ENCODE measurements at regions not wholly inside any gene's neighbourhood (a gene's known extent, or its start where the extent isn't known, plus 50 kb on each side); places are given as distances from the start of the nearest gene placed in this dataset.

DNA sequence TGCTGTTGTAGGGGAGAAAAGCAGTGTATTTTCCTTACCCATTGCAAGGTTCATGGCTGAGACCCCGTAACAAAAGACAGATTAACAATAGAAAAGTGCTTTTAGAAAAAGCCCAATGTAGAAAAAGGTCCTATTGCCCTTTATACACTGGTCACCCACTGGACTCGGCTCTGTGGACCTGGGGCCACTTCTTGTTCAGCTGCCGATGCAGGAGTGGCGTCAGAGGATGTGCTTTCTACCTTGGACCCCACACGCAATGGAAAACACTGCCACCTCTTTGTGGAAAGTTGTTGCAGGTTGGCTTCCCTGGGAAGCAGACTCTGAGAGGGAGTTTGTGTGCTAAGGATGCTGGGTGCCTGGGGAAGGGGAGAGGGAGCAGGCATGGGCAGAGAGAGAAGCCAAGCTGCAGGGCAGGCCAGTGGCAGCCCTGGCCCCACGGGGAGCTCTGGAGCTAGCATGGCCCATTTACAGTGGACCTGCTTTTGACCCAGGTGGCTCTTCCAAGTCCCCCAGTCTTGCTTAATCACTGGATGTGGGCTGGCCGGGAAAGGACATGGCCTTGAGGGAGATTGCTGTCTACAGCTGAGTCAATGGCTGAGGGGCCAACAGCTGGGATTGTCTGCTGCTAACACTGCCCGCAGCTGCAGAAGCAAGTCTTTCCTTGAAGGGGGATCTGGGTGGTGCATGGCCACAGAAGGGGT, 142.9 kb downstream of the CDC5L start:
- in situ Hi-C loops (cut with HindIII; ENCODE audit: low pct_unique_long_range_greater_than_20kb, low sequenced_read_pairs): no loop called here
- no peak for DNase-seq (ENCODE audit: low read depth)

DNA sequence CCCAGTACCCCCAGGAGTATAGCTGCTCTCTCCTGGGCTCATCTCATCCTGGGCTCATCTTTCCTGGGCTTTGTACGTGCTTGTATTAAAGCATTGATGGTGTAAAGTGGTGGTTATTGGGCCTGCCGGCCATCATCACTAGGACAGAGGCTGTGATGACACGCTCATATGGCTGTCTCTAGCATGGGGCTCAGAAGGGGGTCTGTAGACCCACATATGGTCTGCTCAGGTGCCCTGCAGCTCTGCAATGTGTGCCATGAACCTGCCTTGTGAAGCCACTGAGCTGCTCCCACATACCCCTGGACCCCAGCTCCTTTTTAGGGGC, 143.4 kb downstream of the CDC5L start:
- in situ Hi-C loops (cut with HindIII; ENCODE audit: low pct_unique_long_range_greater_than_20kb, low sequenced_read_pairs): no loop called here
- DNase-seq (ENCODE audit: low read depth): no peak

- in situ Hi-C loops (cut with HindIII; ENCODE audit: low pct_unique_long_range_greater_than_20kb, low sequenced_read_pairs): no loop called here
- no peak for DNase-seq (ENCODE audit: low read depth)
Observed at GRCh38 chr6:44531442-44532015, 144.0 kb downstream of the CDC5L start.

DNA sequence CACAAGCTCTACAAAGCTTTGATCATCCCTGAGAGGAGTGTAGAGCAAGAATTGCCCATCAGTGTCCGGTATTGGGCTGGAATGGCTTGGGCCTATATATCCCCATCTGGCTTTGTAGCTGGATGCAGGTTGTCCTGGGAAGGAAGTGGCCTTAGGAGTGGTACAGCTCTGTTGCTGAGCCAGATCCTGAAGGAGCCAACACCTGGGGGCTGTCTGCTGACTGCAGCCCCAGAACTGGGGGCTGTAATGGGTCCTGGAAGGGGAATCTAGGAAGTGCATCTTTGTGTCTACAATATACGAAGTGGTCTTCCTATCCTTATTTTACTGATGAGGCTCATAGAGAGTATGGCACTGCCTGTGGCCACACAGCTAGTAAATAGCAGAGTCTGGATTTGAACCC, 145.9 kb downstream of the CDC5L start:
- DNase-seq (ENCODE audit: low read depth): no peak

GRCh38 chr6:44534291-44534690, 146.8 kb downstream of the CDC5L start:
- no peak for DNase-seq (ENCODE audit: low read depth)

More for the DNA sequence above, 145.9 kb downstream of the CDC5L start:
- in situ Hi-C loops (cut with HindIII; ENCODE audit: low pct_unique_long_range_greater_than_20kb, low sequenced_read_pairs): no loop called here

GRCh38 chr6:44535446-44535845, 147.9 kb downstream of the CDC5L start:
- in situ Hi-C loops (cut with HindIII; ENCODE audit: low pct_unique_long_range_greater_than_20kb, low sequenced_read_pairs): no loop called here
- no peak for DNase-seq (ENCODE audit: low read depth)

More at GRCh38 chr6:44534291-44534690, 146.8 kb downstream of the CDC5L start:
- in situ Hi-C loops (cut with HindIII; ENCODE audit: low pct_unique_long_range_greater_than_20kb, low sequenced_read_pairs): no loop called here

- no peak for DNase-seq (ENCODE audit: low read depth)
- in situ Hi-C loops (cut with HindIII; ENCODE audit: low pct_unique_long_range_greater_than_20kb, low sequenced_read_pairs): no loop called here
Observed at GRCh38 chr6:44535967-44536366, 148.5 kb downstream of the CDC5L start.

- in situ Hi-C loops (cut with HindIII; ENCODE audit: low pct_unique_long_range_greater_than_20kb, low sequenced_read_pairs): no loop called here
- no peak for DNase-seq (ENCODE audit: low read depth)
Observed at GRCh38 chr6:44537306-44538049, 150.0 kb downstream of the CDC5L start.

DNA sequence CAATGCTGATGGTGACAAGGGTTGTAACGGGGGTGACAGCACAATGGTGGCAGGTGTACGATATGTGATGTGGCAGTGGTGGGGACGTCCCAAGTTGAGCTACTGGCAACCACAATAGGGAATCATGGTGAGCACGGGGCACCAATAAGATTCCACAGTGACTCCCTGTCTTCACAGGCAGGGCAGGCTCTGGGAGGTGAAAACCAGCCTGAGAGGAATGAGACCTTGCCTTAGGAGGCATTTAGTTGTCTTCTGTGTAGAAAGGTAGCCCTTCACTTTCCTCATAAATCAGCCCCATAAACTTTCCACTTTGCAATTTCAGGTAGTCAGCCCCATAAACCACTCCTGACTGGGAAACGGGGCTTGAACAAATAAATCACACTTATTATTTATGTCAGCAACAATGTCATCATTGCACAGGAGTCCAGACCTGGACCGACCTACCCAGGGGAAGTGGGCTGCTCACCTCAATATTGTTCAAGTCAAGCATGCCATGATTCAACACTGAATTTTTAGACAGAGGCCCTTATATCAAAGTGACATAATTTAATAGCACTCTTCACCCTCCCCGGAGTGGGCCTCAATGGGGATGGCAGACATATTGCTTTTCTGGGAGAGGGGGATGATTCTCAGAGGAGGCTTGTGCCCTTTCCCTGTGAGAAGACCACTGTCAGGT, 150.8 kb downstream of the CDC5L start:
- in situ Hi-C loops (cut with HindIII; ENCODE audit: low pct_unique_long_range_greater_than_20kb, low sequenced_read_pairs): no loop called here
- DNase-seq (ENCODE audit: low read depth): no peak

GRCh38 chr6:44538807-44539201, 151.3 kb downstream of the CDC5L start:
- no peak for DNase-seq (ENCODE audit: low read depth)
- in situ Hi-C loops (cut with HindIII; ENCODE audit: low pct_unique_long_range_greater_than_20kb, low sequenced_read_pairs): no loop called here

DNA sequence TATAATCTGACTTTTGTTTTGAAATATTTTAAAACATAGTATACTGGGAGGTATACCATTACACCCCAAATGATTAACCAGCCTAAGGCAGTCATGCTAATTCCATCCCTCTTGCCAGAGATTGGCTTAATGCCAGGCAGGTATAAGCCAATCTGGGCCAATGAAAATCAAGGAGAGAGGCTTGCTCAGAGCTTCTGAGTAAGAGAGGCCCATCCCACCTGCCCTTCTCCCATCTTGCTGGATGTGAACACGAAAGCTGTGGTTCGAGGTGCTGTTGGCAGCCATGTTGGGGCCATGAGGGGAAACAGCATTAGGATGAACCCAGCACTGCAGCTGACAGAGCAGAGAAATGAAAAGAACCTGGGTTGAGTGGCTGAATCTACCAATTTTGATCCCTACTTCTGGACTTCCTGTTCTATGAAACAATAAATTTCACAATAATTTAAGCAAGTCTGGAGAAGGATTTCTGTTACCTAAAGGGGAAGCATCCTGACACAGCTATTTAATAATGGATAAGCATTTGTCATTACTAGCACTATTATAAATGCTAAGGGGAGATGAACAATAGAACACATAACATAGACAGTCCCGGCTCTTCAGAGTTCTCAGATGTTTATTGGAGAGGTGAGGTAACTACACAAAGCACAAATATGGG, 152.3 kb downstream of the CDC5L start:
- in situ Hi-C loops (cut with HindIII; ENCODE audit: low pct_unique_long_range_greater_than_20kb, low sequenced_read_pairs): no loop called here

GRCh38 chr6:44540881-44541280, 153.4 kb downstream of the CDC5L start:
- in situ Hi-C loops (cut with HindIII; ENCODE audit: low pct_unique_long_range_greater_than_20kb, low sequenced_read_pairs): no loop called here
- DNase-seq (ENCODE audit: low read depth): no peak

More for the DNA sequence above, 152.3 kb downstream of the CDC5L start:
- no peak for DNase-seq (ENCODE audit: low read depth)

DNA sequence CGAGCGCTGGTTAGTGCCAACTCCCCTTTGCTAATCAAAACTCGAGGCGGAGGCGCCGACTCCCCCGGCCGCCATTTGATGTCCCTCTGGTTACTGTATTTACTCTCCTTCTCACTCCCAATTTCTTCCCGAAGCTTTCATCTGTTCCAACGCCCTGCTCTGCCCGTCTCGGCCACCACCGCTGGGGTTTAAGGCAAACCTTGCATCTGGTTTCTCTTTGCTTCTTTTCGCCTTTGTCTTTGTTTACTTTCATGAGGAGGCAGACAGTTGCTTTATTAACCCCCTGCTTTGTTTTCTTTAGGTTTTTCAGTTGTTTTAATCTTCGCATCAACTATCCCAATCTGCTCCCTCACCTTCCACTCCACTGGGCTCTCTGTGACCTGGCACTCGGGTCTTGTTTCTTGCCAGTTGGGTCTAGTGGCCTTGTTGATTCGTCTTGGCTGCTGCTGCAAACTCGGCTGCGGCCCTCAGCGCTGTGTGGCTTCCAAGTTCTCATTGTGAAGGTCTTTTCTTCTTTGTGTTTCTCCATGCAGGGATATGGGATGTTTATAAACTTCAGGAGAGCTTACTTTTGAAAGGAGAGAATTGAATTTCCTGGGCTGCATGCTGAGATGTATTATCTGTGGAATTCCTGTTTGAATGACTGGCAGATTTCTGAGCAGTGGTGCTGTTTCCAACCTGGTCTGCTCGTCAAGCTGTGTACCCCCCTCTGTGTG, 155.1 kb downstream of the CDC5L start:
- in situ Hi-C loops (cut with HindIII; ENCODE audit: low pct_unique_long_range_greater_than_20kb, low sequenced_read_pairs): no loop called here
- no peak for DNase-seq (ENCODE audit: low read depth)

DNA sequence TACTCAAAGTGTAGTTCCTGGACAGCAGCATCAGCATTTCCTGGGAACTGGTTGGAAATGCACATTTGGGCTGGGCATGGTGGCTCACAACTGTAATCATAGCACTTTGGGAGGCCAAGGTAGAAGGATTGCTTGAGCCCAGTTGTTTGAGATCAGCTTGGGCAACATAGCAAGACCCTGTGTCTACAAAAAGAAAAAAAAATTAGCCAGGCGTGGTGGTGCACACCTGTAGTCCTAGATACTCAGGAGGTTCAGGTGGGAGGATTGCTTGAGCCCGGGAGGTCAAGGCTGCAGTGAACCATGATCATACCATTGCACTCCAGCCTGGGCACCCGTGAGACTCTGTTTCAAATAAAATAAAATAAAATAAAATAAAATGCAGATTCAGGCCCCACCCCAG, 156.2 kb downstream of the CDC5L start:
- in situ Hi-C loops (cut with HindIII; ENCODE audit: low pct_unique_long_range_greater_than_20kb, low sequenced_read_pairs): no loop called here
- DNase-seq (ENCODE audit: low read depth): no peak

DNA sequence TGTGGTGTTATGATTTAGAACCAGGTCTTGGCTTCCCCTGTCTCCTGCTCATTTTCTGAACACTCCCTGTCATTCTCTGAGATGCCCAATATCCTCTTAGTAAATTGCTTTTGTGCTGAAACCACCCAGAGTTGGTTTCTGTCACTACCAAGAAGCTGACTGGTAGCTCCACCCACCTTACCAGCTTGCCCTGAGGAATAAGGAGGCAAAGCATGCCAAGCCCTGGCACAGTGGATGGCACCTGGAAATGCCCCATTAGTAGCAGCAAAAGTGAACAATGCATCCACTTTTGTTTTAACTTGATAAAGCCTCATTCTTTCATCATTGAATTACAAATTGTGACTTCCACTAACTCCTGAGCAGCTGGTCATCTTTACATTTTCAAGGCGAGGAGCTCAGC, 157.7 kb downstream of the CDC5L start:
- no peak for DNase-seq (ENCODE audit: low read depth)
- in situ Hi-C loops (cut with HindIII; ENCODE audit: low pct_unique_long_range_greater_than_20kb, low sequenced_read_pairs): no loop called here

DNA sequence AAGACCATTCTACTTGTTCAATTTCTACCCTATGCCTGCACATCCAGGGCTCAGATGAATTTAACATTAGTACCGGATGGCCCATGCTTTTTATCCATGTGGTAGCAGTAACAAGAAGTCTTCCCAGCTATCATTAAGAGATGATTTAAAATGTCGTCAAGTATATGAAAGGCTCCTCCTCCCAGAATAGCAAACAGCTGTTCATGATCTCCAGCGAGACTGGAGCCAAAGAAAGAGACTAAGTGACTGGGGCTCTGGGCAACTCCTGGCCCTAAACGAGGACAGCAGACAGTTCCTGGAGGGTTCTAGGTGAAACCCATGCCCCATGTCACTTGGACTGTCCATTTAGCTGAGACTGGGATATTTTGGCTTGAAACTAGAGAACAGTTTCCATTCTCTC, 160.8 kb downstream of the CDC5L start:
- no peak for DNase-seq (ENCODE audit: low read depth)
- in situ Hi-C loops (cut with HindIII; ENCODE audit: low pct_unique_long_range_greater_than_20kb, low sequenced_read_pairs): no loop called here

DNA sequence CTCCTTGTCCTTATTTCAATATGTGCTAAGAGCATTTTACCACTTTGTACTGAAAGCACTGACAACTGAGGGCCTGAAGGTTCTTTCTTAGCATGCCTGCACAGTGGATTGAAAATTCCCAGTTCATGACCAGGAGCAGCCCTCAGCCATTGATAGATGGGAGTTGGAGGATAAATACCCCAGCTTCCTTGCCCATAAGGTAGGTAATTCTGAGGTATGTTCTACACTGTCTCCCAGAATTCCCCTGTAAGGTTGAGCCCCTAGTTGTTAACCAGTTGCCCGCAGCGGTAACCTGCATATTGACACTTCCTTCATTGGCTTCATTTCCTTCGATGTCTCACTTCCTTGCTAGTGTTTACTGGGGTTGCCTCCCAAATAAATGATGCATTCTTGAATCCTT, 162.0 kb downstream of the CDC5L start:
- in situ Hi-C loops (cut with HindIII; ENCODE audit: low pct_unique_long_range_greater_than_20kb, low sequenced_read_pairs): no loop called here
- DNase-seq (ENCODE audit: low read depth): no peak

- no peak for DNase-seq (ENCODE audit: low read depth)
- in situ Hi-C loops (cut with HindIII; ENCODE audit: low pct_unique_long_range_greater_than_20kb, low sequenced_read_pairs): no loop called here
Observed at GRCh38 chr6:44554194-44554593, 166.7 kb downstream of the CDC5L start.

Measured in Caki2 (cell line).